Gastrocnemius medialis (tissue), 4 donors: ENCODE measurements at regions not wholly inside any gene's neighbourhood (a gene's known extent, or its start where the extent isn't known, plus 50 kb on each side); places are given as distances from the start of the nearest gene placed in this dataset.

Experiments
- POLR2A ChIP-seq, 2 donors: fragments of 450-650 bp; IDR thresholded peaks; one replicate each; pipeline ENCODE4 v1.6.1; 2017; ENCODE audit warnings: antibody characterized with exemption in 2 of 2, mild to moderate bottlenecking in 2 of 2, moderate library complexity in 2 of 2
- TF ChIP-seq, protein P1 (sequence below), 5 experiments: fragments of 450-650 bp in 3 of 5; fragments of 200-600 bp in 2 of 5; sonication (generic) in 2 of 5; IDR thresholded peaks in 4 of 5; conservative IDR thresholded peaks in 1 of 5; 1 replicate in 4 of 5; 2 replicates in 1 of 5; pipeline ENCODE4 v1.5.1; 2016 to 2019; ENCODE audit warnings: antibody characterized with exemption in 5 of 5, mild to moderate bottlenecking in 3 of 5, moderate library complexity in 3 of 5

DNA sequence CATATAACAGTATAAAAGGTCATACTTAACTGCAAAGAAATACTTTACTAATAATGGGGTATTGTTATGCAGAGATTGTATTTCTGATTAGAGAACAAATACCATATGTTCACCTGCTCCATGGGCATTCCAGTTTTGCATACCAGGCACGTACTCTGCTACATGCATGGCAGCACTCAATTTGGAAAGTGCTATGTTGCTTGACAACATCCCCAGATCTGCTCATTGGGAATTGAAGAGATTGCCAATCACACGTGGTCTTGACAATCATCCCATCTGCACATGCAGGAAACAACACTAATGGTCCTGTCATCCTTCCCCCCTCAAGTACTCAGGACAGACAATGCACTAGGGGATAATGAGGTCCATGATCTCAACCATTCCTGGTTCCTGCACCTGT is 63.4 kb upstream of the PDE4B start:
- no peak for TF ChIP-seq POLR2A (IDR thresholded peaks at IDR 0.05)
- TF ChIP-seq, protein P1, sequence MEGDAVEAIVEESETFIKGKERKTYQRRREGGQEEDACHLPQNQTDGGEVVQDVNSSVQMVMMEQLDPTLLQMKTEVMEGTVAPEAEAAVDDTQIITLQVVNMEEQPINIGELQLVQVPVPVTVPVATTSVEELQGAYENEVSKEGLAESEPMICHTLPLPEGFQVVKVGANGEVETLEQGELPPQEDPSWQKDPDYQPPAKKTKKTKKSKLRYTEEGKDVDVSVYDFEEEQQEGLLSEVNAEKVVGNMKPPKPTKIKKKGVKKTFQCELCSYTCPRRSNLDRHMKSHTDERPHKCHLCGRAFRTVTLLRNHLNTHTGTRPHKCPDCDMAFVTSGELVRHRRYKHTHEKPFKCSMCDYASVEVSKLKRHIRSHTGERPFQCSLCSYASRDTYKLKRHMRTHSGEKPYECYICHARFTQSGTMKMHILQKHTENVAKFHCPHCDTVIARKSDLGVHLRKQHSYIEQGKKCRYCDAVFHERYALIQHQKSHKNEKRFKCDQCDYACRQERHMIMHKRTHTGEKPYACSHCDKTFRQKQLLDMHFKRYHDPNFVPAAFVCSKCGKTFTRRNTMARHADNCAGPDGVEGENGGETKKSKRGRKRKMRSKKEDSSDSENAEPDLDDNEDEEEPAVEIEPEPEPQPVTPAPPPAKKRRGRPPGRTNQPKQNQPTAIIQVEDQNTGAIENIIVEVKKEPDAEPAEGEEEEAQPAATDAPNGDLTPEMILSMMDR (IDR thresholded peaks at IDR 0.05 in 4 of 5, conservative IDR thresholded peaks at IDR 0.05 in 1 of 5) = no peak
